Endothelial cell of umbilical vein (primary cell): ENCODE measurements at regions not wholly inside any gene's neighbourhood (a gene's known extent, or its start where the extent isn't known, plus 50 kb on each side); places are given as distances from the start of the nearest gene placed in this dataset.

ENCODE experiments used
- BruUV-seq: library from RNA; stranded (reverse); fragments of 400-500 nt; replicated peaks from 2 replicates; lab custom pipeline; 2021; lab: Mats Ljungman, UMichigan
- CTCF ChIA-PET: fragments of 300-600, 350-600 bp; sonication (Branson Sonifier 250); formaldehyde crosslinking; loops from one replicate; lab custom pipeline; 2021; ENCODE audit warnings: antibody characterized with exemption, inconsistent platforms; lab: Charles Lee
- POLR2A ChIA-PET: fragments of 300-600, 350-600 bp; sonication (Branson Sonifier 250); formaldehyde crosslinking; loops from one replicate; lab custom pipeline; 2021; ENCODE audit warnings: antibody characterized with exemption, inconsistent platforms; lab: Charles Lee
- DNase-seq: peaks from one replicate; pipeline ENCODE4 v3.0.0-alpha.2; 2011; ENCODE audit warnings: low read depth, low spot score
- FAIRE-seq: peaks from 2 replicates; lab custom pipeline; 2011; peaks lifted over from hg19 to GRCh38; lab: Jason Lieb, UNC
- H2AFZ ChIP-seq: 2 replicates; pipeline ENCODE4 v1.6.0; 2012; ENCODE audit warnings: low read depth, low read length, control low read depth, inconsistent platforms
- H3K27ac ChIP-seq: 2 replicates; pipeline ENCODE4 v1.5.1; 2011; ENCODE audit warnings: low read depth, mild to moderate bottlenecking, control low read depth, low read length, moderate library complexity; ENCODE audit not compliant: insufficient read depth
- H3K27me3 ChIP-seq, 2 experiments: 2 replicates each; pipeline versions ENCODE4 v1.6.0 to v1.6.1; 2011; ENCODE audit warnings: low read length in 2 of 2, mixed read lengths in 1 of 2; ENCODE audit not compliant: control insufficient read depth in 2 of 2, insufficient read depth in 2 of 2
- H3K36me3 ChIP-seq, 2 experiments: 2 replicates in 1 of 2; 3 replicates in 1 of 2; pipeline ENCODE4 v1.5.1; 2011; ENCODE audit warnings: low read length in 2 of 2, mild to moderate bottlenecking in 1 of 2, moderate library complexity in 1 of 2; ENCODE audit not compliant: control insufficient read depth in 2 of 2, insufficient read depth in 2 of 2; ENCODE audit errors: extremely low read depth in 1 of 2
- H3K4me1 ChIP-seq: 3 replicates; pipeline ENCODE4 v1.5.1; 2011; ENCODE audit warnings: mild to moderate bottlenecking, low read length; ENCODE audit not compliant: control insufficient read depth, insufficient read depth; ENCODE audit errors: extremely low read depth
- H3K4me2 ChIP-seq: 2 replicates; pipeline ENCODE4 v1.6.1; 2011; ENCODE audit warnings: low read length, control low read depth, mixed read lengths; ENCODE audit not compliant: insufficient read depth
- H3K4me3 ChIP-seq, 3 experiments: fragments of 200-600 bp in 1 of 3; sonication (generic), shearing (Covaris generic) in 1 of 3; replicated peaks in 1 of 3; 2 replicates each; pipeline ENCODE4 v1.5.1; 2011 to 2016; ENCODE audit warnings: control low read depth in 3 of 3, low read length in 3 of 3, mild to moderate bottlenecking in 2 of 3, inconsistent platforms in 1 of 3, low read depth in 1 of 3, moderate library complexity in 1 of 3; ENCODE audit not compliant: insufficient read depth in 1 of 3
- H3K79me2 ChIP-seq: 2 replicates; pipeline ENCODE4 v1.6.0; 2012; ENCODE audit warnings: low read length, inconsistent platforms; ENCODE audit not compliant: control insufficient read depth, insufficient read depth
- H3K9ac ChIP-seq: replicated peaks from 2 replicates; pipeline ENCODE3; 2011; ENCODE audit warnings: low read length, control low read depth; ENCODE audit not compliant: insufficient read depth; ENCODE audit errors: extremely low read depth
- H3K9me1 ChIP-seq: replicated peaks from 3 replicates; pipeline ENCODE4 v1.6.0; 2011; ENCODE audit warnings: mild to moderate bottlenecking, low read length; ENCODE audit not compliant: control insufficient read depth, insufficient read depth; ENCODE audit errors: extremely low read depth
- H3K9me3 ChIP-seq: replicated peaks from 2 replicates; pipeline ENCODE4 v1.5.1; 2012; ENCODE audit warnings: low read length, inconsistent platforms; ENCODE audit not compliant: control insufficient read depth, insufficient read depth
- H4K20me1 ChIP-seq: replicated peaks from 2 replicates; pipeline ENCODE3; 2011; ENCODE audit warnings: mild to moderate bottlenecking, low read length; ENCODE audit not compliant: control insufficient read depth, insufficient read depth; ENCODE audit errors: extremely low read depth
- CTCF ChIP-seq, 2 donors: IDR thresholded peaks; 1 replicate in 1 of 2; 2 replicates in 1 of 2; pipeline ENCODE4 v1.5.1; 2011; ENCODE audit warnings: low read length in 2 of 2, mild to moderate bottlenecking in 2 of 2, moderate library complexity in 2 of 2, control low read depth in 1 of 2, inconsistent platforms in 1 of 2, low read depth in 1 of 2; ENCODE audit not compliant: insufficient read depth in 1 of 2; ENCODE audit errors: extremely low read depth in 1 of 2
- EZH2 ChIP-seq: IDR thresholded peaks from 2 replicates; pipeline ENCODE4 v1.6.1; 2012; ENCODE audit warnings: borderline replicate concordance, low read depth, mild to moderate bottlenecking, moderate library complexity, low read length, inconsistent platforms; ENCODE audit not compliant: severe bottlenecking
- FOS ChIP-seq: IDR thresholded peaks from 2 replicates; pipeline ENCODE4 v1.6.1; 2011; ENCODE audit warnings: mild to moderate bottlenecking, low read length, moderate library complexity, borderline replicate concordance; ENCODE audit not compliant: insufficient read depth
- GATA2 ChIP-seq: IDR thresholded peaks from 2 replicates; pipeline ENCODE4 v1.7.0; 2011; ENCODE audit warnings: low read depth, mild to moderate bottlenecking, moderate library complexity, mixed read lengths, low read length; ENCODE audit not compliant: insufficient read length, insufficient read depth
- JUN ChIP-seq: IDR thresholded peaks from 2 replicates; pipeline ENCODE4 v1.6.1; 2011; ENCODE audit warnings: borderline replicate concordance, low read depth; ENCODE audit not compliant: insufficient read length, insufficient read depth
- MAX ChIP-seq: IDR thresholded peaks from 2 replicates; pipeline ENCODE4 v1.6.1; 2011; ENCODE audit not compliant: insufficient read depth, insufficient read length
- MYC ChIP-seq: IDR thresholded peaks from one replicate; pipeline ENCODE4 v1.6.1; 2011; ENCODE audit warnings: mild to moderate bottlenecking, low read depth, low read length
- POLR2A ChIP-seq: IDR thresholded peaks from 2 replicates; pipeline ENCODE4 v1.6.1; 2012; ENCODE audit warnings: low read depth, mild to moderate bottlenecking, control low read depth, low read length
- POLR2AphosphoS5 ChIP-seq: IDR thresholded peaks from 2 replicates; pipeline ENCODE4 v1.6.1; 2012; ENCODE audit warnings: low read depth, mild to moderate bottlenecking, control low read depth, low read length, moderate library complexity; ENCODE audit not compliant: insufficient read depth
- dilution Hi-C: fragments of 300-500 bp; cut with MboI; formaldehyde crosslinking; loops from one replicate; pipeline ENCODE4 v1.15.0; 2019; ENCODE audit warnings: low sequenced_read_pairs; ENCODE audit not compliant: extremely low pct_ligation_motif_present
- intact Hi-C: fragments of 100-400 bp; cut with micrococcal nuclease; formaldehyde crosslinking; loops from one replicate; pipeline ENCODE4 v1.10.0; 2022

- H3K9me3 ChIP-seq = no peaks in the 10 kb centered on the region
- ChIA-PET CTCF (no interaction called here), POLR2A (no interaction called here)
- no peak overlapping the region for H3K27ac ChIP-seq
- H3K4me3 ChIP-seq = no peak overlapping the region
- dilution Hi-C loops = no loop called here
- H3K9me1 ChIP-seq = no peaks in the 10 kb centered on the region
- H3K79me2 ChIP-seq = no peaks in the 10 kb centered on the region
- no peak for FAIRE-seq
- no TSS peak for BruUV-seq
- intact Hi-C loops = no loop called here
- TF ChIP-seq MYC = no peak
- no peak for TF ChIP-seq EZH2
- no peak for TF ChIP-seq CTCF (IDR thresholded peaks at IDR 0.05; ENCODE audit: extremely low read depth in 1 of 2, insufficient read depth in 1 of 2, low read depth in 1 of 2, low read length in 2 of 2)
- TF ChIP-seq MAX = no peak
- TF ChIP-seq POLR2AphosphoS5 = no peak
- TF ChIP-seq FOS = no peak
- no peak for TF ChIP-seq GATA2
- no peak for TF ChIP-seq POLR2A
- TF ChIP-seq JUN = no peak
- no peaks in the 10 kb centered on the region for H3K36me3 ChIP-seq
- no peak overlapping the region for H3K4me2 ChIP-seq
- no peak overlapping the region for H2AFZ ChIP-seq
- no peaks in the 10 kb centered on the region for H3K4me1 ChIP-seq
- no peaks in the 10 kb centered on the region for H3K27me3 ChIP-seq
- no peaks in the 10 kb centered on the region for H4K20me1 ChIP-seq
- DNase-seq = no peak
- H3K9ac ChIP-seq = no peak overlapping the region
These were observed 337.8 kb upstream of the DAB1 start for GRCh38 chr1:57761628-57762027.
